Prostate gland (tissue), 2 donors: ENCODE measurements at regions not wholly inside any gene's neighbourhood (a gene's known extent, or its start where the extent isn't known, plus 50 kb on each side); places are given as distances from the start of the nearest gene placed in this dataset.

ENCODE experiments used
- DNase-seq: peaks from one replicate; pipeline ENCODE4 v3.0.0-alpha.2; 2019; ENCODE audit warnings: low spot score
- H3K27ac ChIP-seq, 2 donors: fragments of 200-600 bp; sonication (generic); 2 replicates each; pipeline ENCODE4 v1.5.1; 2017 to 2019
- H3K27me3 ChIP-seq: fragments of 200-600 bp; sonication (generic); replicated peaks from 2 replicates; pipeline ENCODE4 v1.5.1; 2019; ENCODE audit not compliant: insufficient read depth
- H3K36me3 ChIP-seq, 2 donors: fragments of 200-600 bp; sonication (generic); 1 replicate in 1 of 2; 2 replicates in 1 of 2; pipeline versions ENCODE4 v1.5.1 to v1.8.1; 2017 to 2019
- H3K4me1 ChIP-seq: fragments of 200-600 bp; sonication (generic); replicated peaks from 2 replicates; pipeline ENCODE4 v1.5.1; 2019
- H3K4me3 ChIP-seq, 2 donors: fragments of 200-600 bp; sonication (generic); 2 replicates each; pipeline ENCODE4 v1.5.1; 2017 to 2019
- H3K9me3 ChIP-seq: fragments of 200-600 bp; sonication (generic); 2 replicates; pipeline ENCODE4 v1.5.1; 2017
- POLR2A ChIP-seq: fragments of 450-650 bp; IDR thresholded peaks from one replicate; pipeline ENCODE4 v1.6.1; 2016; ENCODE audit warnings: antibody characterized with exemption, mild to moderate bottlenecking
- POLR2AphosphoS5 ChIP-seq: sonication (generic); formaldehyde crosslinking; IDR thresholded peaks from one replicate; pipeline ENCODE4 v1.6.1; 2017; ENCODE audit warnings: antibody characterized with exemption
- WGBS: methylation state at CpG from one replicate; pipeline ENCODE4 v1.1.5; 2018; 5-methylcytosine and 5-hydroxymethylcytosine counted together
- intact Hi-C: fragments of 100-400 bp; cut with DNase I; formaldehyde crosslinking; loops from one replicate; pipeline ENCODE4 v1.14.2; 2022
- TF ChIP-seq, protein P1 (sequence below), 4 experiments: fragments of 200-600 bp in 2 of 4; fragments of 450-650 bp in 2 of 4; sonication (generic) in 2 of 4; IDR thresholded peaks; 1 replicate in 3 of 4; 2 replicates in 1 of 4; pipeline ENCODE4 v1.5.1; 2016 to 2019; ENCODE audit warnings: antibody characterized with exemption in 4 of 4, mild to moderate bottlenecking in 2 of 4, moderate library complexity in 2 of 4

DNA sequence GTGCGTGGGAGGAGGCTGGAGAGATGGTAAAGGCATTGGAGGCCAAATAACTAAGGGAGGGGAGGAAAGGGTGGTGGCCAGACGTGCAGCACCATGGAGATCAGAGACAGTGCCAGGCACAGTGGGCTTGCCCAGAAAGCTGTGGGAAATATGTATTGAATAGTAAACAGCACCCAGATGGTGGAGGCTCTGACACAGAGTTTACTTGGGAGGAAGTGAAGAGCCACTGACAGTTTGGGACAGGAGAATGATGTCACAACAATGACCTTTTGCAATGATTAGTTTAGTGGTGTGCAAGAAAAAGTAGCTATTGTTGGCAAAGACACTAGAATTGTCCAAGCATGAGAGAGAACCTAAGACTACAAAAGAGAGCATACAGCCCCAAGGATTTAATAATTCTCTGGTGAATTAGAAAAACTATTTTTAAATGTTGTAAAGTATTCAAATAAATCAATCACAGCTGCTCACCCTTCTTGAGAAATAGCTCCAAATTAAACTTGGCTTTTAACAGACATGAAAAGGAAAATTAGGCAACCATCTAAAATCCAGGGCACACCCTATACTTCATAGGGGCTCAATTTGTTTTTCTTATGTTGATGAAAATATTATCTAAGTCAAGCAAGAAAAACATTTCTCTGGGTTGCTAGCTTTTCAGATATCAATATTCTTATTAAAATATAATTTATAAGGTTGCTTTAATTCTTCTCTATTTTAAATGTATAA is 458.7 kb upstream of the HNRNPA3 start:
- no peak for DNase-seq
- H3K27ac ChIP-seq: no peak overlapping the region
- no peaks in the 10 kb centered on the region for H3K4me1 ChIP-seq
- intact Hi-C loops: no loop called here
- H3K9me3 ChIP-seq: no peaks in the 10 kb centered on the region
- H3K36me3 ChIP-seq: no peaks in the 10 kb centered on the region
- H3K27me3 ChIP-seq: no peaks in the 10 kb centered on the region
- TF ChIP-seq, protein P1, sequence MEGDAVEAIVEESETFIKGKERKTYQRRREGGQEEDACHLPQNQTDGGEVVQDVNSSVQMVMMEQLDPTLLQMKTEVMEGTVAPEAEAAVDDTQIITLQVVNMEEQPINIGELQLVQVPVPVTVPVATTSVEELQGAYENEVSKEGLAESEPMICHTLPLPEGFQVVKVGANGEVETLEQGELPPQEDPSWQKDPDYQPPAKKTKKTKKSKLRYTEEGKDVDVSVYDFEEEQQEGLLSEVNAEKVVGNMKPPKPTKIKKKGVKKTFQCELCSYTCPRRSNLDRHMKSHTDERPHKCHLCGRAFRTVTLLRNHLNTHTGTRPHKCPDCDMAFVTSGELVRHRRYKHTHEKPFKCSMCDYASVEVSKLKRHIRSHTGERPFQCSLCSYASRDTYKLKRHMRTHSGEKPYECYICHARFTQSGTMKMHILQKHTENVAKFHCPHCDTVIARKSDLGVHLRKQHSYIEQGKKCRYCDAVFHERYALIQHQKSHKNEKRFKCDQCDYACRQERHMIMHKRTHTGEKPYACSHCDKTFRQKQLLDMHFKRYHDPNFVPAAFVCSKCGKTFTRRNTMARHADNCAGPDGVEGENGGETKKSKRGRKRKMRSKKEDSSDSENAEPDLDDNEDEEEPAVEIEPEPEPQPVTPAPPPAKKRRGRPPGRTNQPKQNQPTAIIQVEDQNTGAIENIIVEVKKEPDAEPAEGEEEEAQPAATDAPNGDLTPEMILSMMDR (IDR thresholded peaks at IDR 0.05): no peak
- TF ChIP-seq POLR2A (no peak), POLR2AphosphoS5 (no peak)
- 69% methylated on average over 2 of the region's 2 CpGs for WGBS
- H3K4me3 ChIP-seq: no peak overlapping the region

DNA sequence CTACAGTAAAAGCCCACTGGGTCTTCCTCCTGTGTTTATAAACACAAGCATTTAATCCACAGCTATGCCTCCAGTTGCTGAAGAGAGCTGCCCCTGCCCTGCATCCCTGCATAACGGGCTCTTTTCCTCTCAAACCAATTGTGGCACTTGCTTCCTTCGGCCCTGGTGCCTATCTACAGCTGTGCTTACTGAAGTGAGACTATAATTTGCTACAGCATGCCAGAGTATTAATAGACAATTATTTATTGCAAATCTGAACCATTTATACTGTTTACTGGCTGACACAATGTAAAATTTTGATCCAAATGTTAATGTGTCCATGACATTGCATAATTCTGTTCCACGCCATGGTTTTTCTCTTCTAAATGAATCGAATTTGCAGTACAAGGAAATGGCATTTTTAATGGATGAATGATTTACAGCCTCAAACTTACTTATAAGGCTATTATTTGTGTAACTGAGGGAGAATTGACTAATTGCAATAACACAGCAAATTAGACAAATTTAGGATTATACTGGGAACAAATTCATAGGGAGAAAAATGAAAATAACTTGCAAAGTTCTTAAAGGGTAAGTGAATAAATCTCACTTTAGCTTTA is 457.0 kb upstream of the HNRNPA3 start:
- DNase-seq: no peak
- WGBS: 73% methylated on average over 4 of the region's 4 CpGs
- intact Hi-C loops: no loop called here

DNA sequence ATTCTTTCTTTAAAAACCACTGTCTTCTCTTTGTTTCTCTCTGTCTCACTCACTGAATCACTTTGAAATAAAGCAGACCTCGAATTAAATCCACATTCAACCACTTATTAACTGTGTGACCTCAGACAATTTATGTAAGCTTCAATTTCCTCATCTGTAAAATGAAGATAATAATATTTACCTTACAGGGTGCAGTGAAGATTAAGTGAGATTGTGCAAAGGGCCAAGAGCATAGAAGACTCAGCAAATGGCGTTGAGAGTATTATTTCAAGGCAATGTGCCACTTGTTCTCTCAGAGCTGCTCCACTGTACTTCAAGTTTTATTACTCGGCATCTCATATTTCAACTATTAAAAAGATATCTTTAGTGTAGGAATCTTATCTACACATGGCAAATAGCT is 454.2 kb upstream of the HNRNPA3 start:
- Histone ChIP-seq H3K36me3 (no peaks in the 10 kb centered on the region), H3K27me3 (no peaks in the 10 kb centered on the region), H3K4me3 (no peak overlapping the region), H3K27ac (no peak overlapping the region), H3K4me1 (no peaks in the 10 kb centered on the region), H3K9me3 (no peaks in the 10 kb centered on the region)
- WGBS: 41% methylated on average over 3 of the region's 3 CpGs
- intact Hi-C loops: no loop called here
- TF ChIP-seq POLR2AphosphoS5: no peak
- no peak for TF ChIP-seq POLR2A
- TF ChIP-seq, protein P1 (IDR thresholded peaks at IDR 0.05): no peak
- DNase-seq: no peak

More for the DNA sequence above, 457.0 kb upstream of the HNRNPA3 start:
- Histone ChIP-seq H3K27ac (no peak overlapping the region), H3K4me3 (no peak overlapping the region), H3K4me1 (no peaks in the 10 kb centered on the region), H3K27me3 (no peaks in the 10 kb centered on the region), H3K9me3 (no peaks in the 10 kb centered on the region), H3K36me3 (no peaks in the 10 kb centered on the region)
- TF ChIP-seq, protein P1 (IDR thresholded peaks at IDR 0.05): no peak
- no peak for TF ChIP-seq POLR2A
- TF ChIP-seq POLR2AphosphoS5: no peak

DNA sequence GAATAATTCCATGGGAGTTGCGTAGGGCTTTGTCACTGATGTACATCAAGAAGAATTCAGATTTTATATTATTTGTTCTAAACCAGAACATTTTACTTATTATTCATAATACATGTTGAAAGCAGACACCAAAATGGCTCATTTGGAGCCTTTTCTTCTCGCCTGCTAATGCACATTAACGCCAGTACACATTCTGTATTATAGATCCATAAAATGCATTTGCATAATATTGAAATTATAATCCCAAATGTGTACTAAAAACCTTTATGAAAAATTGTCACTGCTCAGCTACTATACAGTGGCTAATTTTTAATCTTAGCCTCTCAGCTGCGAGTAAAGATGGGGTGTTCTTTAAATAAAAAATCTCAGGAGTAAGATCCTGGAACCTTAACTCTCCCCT is 452.2 kb upstream of the HNRNPA3 start:
- Histone ChIP-seq H3K27me3 (no peaks in the 10 kb centered on the region), H3K9me3 (no peaks in the 10 kb centered on the region), H3K27ac (no peak overlapping the region), H3K4me1 (no peaks in the 10 kb centered on the region), H3K4me3 (no peak overlapping the region), H3K36me3 (no peaks in the 10 kb centered on the region)
- no peak for DNase-seq
- intact Hi-C loops: no loop called here
- 96% methylated on average over 4 of the region's 4 CpGs for WGBS
- TF ChIP-seq POLR2AphosphoS5: no peak
- TF ChIP-seq POLR2A: no peak
- TF ChIP-seq, protein P1 (IDR thresholded peaks at IDR 0.05): no peak

DNA sequence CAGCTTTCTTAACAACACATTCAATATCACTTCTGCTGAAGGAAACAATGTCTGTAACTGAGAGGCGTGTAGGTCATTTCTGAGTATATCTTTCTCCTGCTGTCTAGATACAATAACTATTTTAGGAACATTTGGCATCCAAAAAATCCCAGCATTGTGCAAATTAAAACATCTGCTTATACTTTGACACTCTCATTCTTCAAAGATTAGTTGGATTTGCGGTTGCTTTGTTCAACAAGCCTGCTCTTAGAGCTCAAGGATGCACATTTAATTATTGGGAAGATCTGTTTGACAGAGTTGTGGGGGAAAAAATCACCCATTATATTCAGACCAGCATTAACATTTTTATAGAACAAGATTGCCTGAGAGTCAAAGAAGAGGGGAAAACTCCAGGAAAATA is 449.5 kb upstream of the HNRNPA3 start:
- intact Hi-C loops: no loop called here
- no peak for DNase-seq
- TF ChIP-seq POLR2AphosphoS5 (no peak), POLR2A (no peak)
- TF ChIP-seq, protein P1 (IDR thresholded peaks at IDR 0.05): no peak
- H3K4me3 ChIP-seq: no peak overlapping the region
- H3K9me3 ChIP-seq: no peaks in the 10 kb centered on the region
- no peaks in the 10 kb centered on the region for H3K4me1 ChIP-seq
- H3K27me3 ChIP-seq: no peaks in the 10 kb centered on the region
- no peak overlapping the region for H3K27ac ChIP-seq
- no peaks in the 10 kb centered on the region for H3K36me3 ChIP-seq
- 79% methylated on average over 2 of the region's 2 CpGs for WGBS
